ENCODE measurements at regions not wholly inside any gene's neighbourhood (a gene's known extent, or its start where the extent isn't known, plus 50 kb on each side); places are given as distances from the start of the nearest gene placed in this dataset.
"Not testable (repeated sequence)": the region's sequence is repeated elsewhere in the genome, so short reads cannot be mapped to it uniquely, and the experiment has no call there.

GRCh38 chr4:15314974-15315373, 112.9 kb upstream of the C1QTNF7 start:
- Mint-ChIP-seq H3K9me3 (peaks cover 5% of the 10 kb centered on the region), H3K27me3 (ENCODE audit: low read depth) (peaks cover 4% of the 10 kb centered on the region), H3K4me3 (no peak overlapping the region), H3K36me3 (ENCODE audit: insufficient read depth) (no peaks in the 10 kb centered on the region), H3K4me1 (ENCODE audit: low read depth) (no peaks in the 10 kb centered on the region)
- DNase-seq (no peak), ATAC-seq (no peak)

DNA sequence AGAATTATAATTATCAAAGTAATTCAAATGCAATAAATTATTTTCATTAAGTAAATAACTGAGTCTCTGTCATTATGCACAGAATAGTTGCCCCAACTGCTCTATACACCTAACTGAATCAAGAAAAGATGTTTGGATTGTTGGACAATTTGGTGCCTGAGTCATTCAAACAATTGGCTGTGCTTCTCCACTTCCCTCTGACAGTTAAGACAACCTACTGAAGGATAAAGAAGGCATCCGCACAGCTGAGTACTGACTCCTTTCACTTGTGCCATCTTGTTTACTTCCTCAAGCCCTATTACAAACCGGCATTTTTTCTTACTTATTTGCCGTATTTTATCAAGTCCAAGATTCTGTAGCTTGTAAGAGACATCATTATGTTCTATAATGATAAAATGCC, 110.6 kb upstream of the C1QTNF7 start:
- H3K4me1 Mint-ChIP-seq (ENCODE audit: low read depth): no peaks in the 10 kb centered on the region
- ATAC-seq: no peak
- H3K4me3 Mint-ChIP-seq: no peak overlapping the region
- no peaks in the 10 kb centered on the region for H3K9me3 Mint-ChIP-seq
- peaks cover 4% of the 10 kb centered on the region for H3K27me3 Mint-ChIP-seq (ENCODE audit: low read depth)
- DNase-seq: no peak
- no peaks in the 10 kb centered on the region for H3K36me3 Mint-ChIP-seq (ENCODE audit: insufficient read depth)

- no peaks in the 10 kb centered on the region for H3K9me3 Mint-ChIP-seq
- DNase-seq (no peak), ATAC-seq (no peak)
- H3K4me1 Mint-ChIP-seq (ENCODE audit: low read depth): no peaks in the 10 kb centered on the region
- H3K36me3 Mint-ChIP-seq (ENCODE audit: insufficient read depth): no peaks in the 10 kb centered on the region
- H3K27me3 Mint-ChIP-seq (ENCODE audit: low read depth): peaks cover 4% of the 10 kb centered on the region
- H3K4me3 Mint-ChIP-seq: no peak overlapping the region
Measured at GRCh38 chr4:15318621-15319348, 109.0 kb upstream of the C1QTNF7 start.

DNA sequence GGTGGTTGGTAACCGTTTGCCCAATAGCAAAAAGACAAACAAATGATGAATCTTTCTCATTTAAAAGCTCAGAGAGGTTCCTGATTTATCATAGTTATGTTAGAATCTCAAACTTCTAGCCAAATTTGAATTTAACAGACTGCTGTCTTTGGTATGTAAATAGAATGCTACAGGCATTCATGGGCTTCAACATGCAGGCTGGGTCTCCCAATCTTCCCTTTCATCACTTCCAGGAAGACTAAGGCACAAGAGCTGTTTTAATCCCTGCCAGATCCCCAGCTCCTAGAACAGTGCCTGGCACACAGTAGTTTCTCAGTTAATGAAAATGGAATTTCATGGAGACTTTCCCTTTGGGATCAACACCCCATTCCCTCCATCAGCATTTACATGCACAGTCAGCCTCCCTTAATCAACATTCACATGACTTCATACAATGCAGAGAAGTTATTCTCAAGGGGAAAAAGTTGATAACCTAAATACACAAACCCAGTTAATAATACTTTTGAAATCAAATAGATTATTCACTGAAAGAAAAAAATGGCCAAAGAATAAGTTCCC, 107.6 kb upstream of the C1QTNF7 start:
- Mint-ChIP-seq H3K4me1 (ENCODE audit: low read depth) (peaks cover 6% of the 10 kb centered on the region), H3K36me3 (ENCODE audit: insufficient read depth) (no peaks in the 10 kb centered on the region), H3K9me3 (no peaks in the 10 kb centered on the region), H3K4me3 (no peak overlapping the region), H3K27me3 (ENCODE audit: low read depth) (peaks cover 4% of the 10 kb centered on the region)
- ATAC-seq: no peak
- DNase-seq: no peak

DNA sequence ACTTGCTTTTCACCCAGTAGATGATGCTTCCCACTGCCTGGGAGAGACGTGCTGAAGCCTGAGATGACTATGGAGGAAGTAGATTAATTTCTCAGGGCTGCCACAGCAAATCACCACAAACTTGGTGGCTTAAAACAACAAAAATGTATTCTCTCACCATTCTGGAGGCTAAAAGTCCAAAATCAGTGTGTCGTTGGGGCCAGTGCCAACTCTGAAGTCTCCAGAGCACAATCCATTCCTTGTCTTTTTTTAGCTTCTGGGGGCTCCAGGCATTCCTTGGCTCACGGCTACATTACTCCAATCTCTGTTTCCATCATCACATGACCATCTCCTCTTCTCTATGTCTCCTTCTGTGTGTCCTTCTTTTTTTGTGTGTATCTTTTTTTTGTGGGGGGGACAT, 105.8 kb upstream of the C1QTNF7 start:
- peaks cover 4% of the 10 kb centered on the region for H3K27me3 Mint-ChIP-seq (ENCODE audit: low read depth)
- H3K36me3 Mint-ChIP-seq (ENCODE audit: insufficient read depth): no peaks in the 10 kb centered on the region
- H3K9me3 Mint-ChIP-seq: no peaks in the 10 kb centered on the region
- no peak overlapping the region for H3K4me3 Mint-ChIP-seq
- ATAC-seq (no peak), DNase-seq (no peak)
- peaks cover 6% of the 10 kb centered on the region for H3K4me1 Mint-ChIP-seq (ENCODE audit: low read depth)

- peaks cover 6% of the 10 kb centered on the region for H3K4me1 Mint-ChIP-seq (ENCODE audit: low read depth)
- no peak for DNase-seq
- ATAC-seq: no peak
- no peaks in the 10 kb centered on the region for H3K27me3 Mint-ChIP-seq (ENCODE audit: low read depth)
- no peaks in the 10 kb centered on the region for H3K36me3 Mint-ChIP-seq (ENCODE audit: insufficient read depth)
- H3K9me3 Mint-ChIP-seq: no peaks in the 10 kb centered on the region
- no peak overlapping the region for H3K4me3 Mint-ChIP-seq
Measured at GRCh38 chr4:15325987-15326386, 101.8 kb upstream of the C1QTNF7 start.

- no peaks in the 10 kb centered on the region for H3K9me3 Mint-ChIP-seq
- DNase-seq: no peak
- no peaks in the 10 kb centered on the region for H3K36me3 Mint-ChIP-seq (ENCODE audit: insufficient read depth)
- H3K4me3 Mint-ChIP-seq: no peak overlapping the region
- H3K27me3 Mint-ChIP-seq (ENCODE audit: low read depth): no peaks in the 10 kb centered on the region
- no peak for ATAC-seq
- peaks cover 6% of the 10 kb centered on the region for H3K4me1 Mint-ChIP-seq (ENCODE audit: low read depth)
Measured at GRCh38 chr4:15327311-15328298, 100.2 kb upstream of the C1QTNF7 start.

DNA sequence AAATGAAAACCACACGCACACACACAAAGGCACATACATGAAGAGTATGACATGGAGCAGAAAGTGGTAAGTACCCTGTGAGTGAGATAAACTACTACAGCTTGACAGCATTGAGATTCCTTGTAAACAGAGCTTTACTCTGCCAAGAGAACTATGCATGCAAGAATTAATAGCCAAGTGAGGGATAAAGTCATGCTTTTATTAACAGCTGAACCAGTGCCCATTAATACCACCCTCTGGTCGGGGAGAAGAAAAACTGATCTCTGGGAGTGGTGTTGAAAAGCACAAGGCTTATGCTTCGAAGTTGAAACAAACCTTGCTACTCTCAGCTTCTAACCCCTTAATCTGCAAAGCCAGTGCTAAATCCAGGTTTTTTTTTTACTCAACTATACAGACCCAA, 95.9 kb upstream of the C1QTNF7 start:
- no peaks in the 10 kb centered on the region for H3K9me3 Mint-ChIP-seq

DNA sequence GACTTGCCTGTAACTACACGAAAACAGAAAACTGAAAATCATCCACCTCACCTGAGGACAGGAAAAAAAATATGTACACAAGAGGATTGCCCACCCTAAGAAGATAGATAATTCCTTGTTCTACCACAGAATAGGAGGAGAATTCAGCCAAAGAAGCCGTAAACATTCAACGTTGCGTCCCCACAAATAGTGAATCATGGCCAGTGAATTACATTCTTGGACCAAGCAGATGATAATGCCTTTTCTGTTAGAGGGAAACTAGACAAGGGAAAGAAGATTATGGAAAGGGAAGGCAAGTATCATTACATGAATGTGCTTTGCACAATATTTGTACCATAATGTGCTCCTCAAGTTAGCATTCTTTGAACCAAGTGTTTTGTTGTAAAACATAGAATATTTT, 95.5 kb upstream of the C1QTNF7 start:
- no peaks in the 10 kb centered on the region for H3K27me3 Mint-ChIP-seq (ENCODE audit: low read depth)
- H3K4me3 Mint-ChIP-seq: no peak overlapping the region
- ATAC-seq (no peak), DNase-seq (no peak)
- no peaks in the 10 kb centered on the region for H3K9me3 Mint-ChIP-seq
- H3K36me3 Mint-ChIP-seq (ENCODE audit: insufficient read depth): no peaks in the 10 kb centered on the region
- H3K4me1 Mint-ChIP-seq (ENCODE audit: low read depth): no peaks in the 10 kb centered on the region

More for the DNA sequence above, 95.9 kb upstream of the C1QTNF7 start:
- Mint-ChIP-seq H3K27me3 (ENCODE audit: low read depth) (no peaks in the 10 kb centered on the region), H3K4me1 (ENCODE audit: low read depth) (no peaks in the 10 kb centered on the region), H3K36me3 (ENCODE audit: insufficient read depth) (no peaks in the 10 kb centered on the region), H3K4me3 (no peak overlapping the region)
- DNase-seq (no peak), ATAC-seq (no peak)

DNA sequence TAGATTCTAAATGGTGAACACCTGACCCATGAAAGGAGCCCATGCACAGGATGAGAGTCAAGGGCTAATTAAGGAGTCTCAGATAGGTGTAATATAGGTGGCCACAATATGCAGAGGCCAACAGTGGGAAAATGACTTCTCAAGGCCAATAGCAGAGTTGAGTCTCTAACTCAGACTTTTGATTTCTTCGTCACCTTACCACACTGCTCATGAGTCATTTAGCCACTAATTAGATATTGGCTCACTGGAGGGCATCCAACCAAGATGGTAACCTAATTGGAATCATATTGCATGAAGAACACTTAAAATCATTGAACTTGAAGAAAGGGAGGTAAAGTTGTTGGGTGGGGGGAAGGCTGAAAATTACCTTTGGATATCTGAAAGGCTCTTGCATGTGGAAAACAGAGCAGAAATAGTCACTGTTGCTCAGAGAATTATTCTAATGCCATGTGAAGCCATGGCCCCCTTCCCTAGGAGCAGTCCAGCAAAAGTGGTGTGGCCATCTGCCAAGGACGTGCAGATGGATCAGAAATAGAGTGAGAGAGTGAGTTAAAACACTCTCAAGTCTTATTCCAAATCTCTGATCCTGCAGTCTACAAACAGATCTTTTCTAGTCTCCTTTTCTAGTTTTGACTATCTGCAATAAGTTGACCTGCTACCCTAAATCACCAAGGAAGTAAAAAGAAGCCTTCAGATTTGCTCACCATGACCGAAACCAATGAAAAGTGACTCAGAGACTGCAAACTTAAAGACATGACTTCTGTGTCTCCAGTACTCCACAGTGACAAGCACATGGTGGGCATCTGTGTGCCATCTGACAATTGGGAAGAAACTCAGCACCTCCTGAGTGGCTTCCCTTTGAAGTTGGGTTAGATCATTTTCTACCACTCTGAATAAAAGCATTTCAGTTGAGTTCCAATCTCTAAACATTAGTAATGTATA, 93.9 kb upstream of the C1QTNF7 start:
- Mint-ChIP-seq H3K4me3 (no peak overlapping the region), H3K27me3 (ENCODE audit: low read depth) (no peaks in the 10 kb centered on the region)

GRCh38 chr4:15336410-15337167, 91.2 kb upstream of the C1QTNF7 start:
- Mint-ChIP-seq H3K4me1 (ENCODE audit: low read depth) (no peaks in the 10 kb centered on the region), H3K36me3 (ENCODE audit: insufficient read depth) (no peaks in the 10 kb centered on the region), H3K4me3 (no peak overlapping the region), H3K27me3 (ENCODE audit: low read depth) (peaks cover 1% of the 10 kb centered on the region), H3K9me3 (no peaks in the 10 kb centered on the region)
- ATAC-seq (no peak), DNase-seq (no peak)

More for the DNA sequence above, 93.9 kb upstream of the C1QTNF7 start:
- Mint-ChIP-seq H3K9me3 (no peaks in the 10 kb centered on the region), H3K36me3 (ENCODE audit: insufficient read depth) (no peaks in the 10 kb centered on the region), H3K4me1 (ENCODE audit: low read depth) (no peaks in the 10 kb centered on the region)
- no peak for DNase-seq
- ATAC-seq: no peak

DNA sequence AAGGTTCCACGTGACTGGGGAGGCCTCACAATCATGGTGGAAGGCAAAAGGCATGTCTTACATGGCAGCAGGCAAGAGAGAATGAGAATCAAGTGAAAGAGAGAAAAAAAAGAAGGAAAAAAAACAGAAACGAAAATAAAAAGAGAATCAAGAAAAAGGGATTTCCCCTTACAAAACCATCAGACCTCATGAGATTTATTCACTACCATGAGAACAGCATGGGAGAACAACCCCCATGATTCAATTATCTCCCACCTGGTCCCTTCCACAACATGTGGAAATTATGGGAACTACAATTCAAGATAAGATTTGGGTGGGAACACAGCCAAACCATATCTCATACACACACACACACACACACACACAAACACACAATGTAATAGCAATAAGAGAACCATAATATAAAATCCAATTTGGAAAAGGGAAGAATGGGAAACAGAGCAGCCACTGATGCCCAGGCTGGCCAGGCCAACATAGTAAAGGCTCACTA, 90.6 kb upstream of the C1QTNF7 start:
- not testable (repeated sequence) for H3K4me3 Mint-ChIP-seq

DNA sequence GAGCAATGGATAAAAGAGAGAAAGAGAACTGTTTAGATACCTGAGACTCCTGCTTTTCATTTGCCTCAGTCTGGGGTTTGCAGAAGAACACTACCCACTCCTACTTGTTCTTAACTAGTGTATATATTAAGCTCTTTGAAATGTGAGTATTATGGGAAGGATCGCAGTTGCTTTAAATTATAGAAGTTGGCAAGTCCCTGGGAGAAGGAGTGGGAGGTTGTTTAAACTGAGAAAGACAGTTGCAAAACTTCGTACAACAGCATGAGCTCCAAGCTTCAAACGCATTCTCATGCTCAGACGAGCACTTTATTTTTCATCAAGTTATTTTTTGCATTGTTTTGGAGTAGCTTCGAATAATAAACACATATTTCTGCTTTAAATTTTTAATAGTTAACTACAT, 88.1 kb upstream of the C1QTNF7 start:
- ATAC-seq (no peak), DNase-seq (no peak)
- Mint-ChIP-seq H3K4me3 (no peak overlapping the region), H3K4me1 (ENCODE audit: low read depth) (no peaks in the 10 kb centered on the region), H3K36me3 (ENCODE audit: insufficient read depth) (no peaks in the 10 kb centered on the region), H3K9me3 (no peaks in the 10 kb centered on the region), H3K27me3 (ENCODE audit: low read depth) (peaks cover 1% of the 10 kb centered on the region)

More for the DNA sequence above, 90.6 kb upstream of the C1QTNF7 start:
- H3K36me3 Mint-ChIP-seq (ENCODE audit: insufficient read depth); DNase-seq; H3K27me3 Mint-ChIP-seq (ENCODE audit: low read depth); H3K9me3 Mint-ChIP-seq; ATAC-seq; H3K4me1 Mint-ChIP-seq (ENCODE audit: low read depth): not testable (repeated sequence)
